MM.1S (cell line): ENCODE measurements at regions not wholly inside any gene's neighbourhood (a gene's known extent, or its start where the extent isn't known, plus 50 kb on each side); places are given as distances from the start of the nearest gene placed in this dataset.

Experiments
- DNase-seq: peaks from one replicate; pipeline ENCODE4 v3.0.0-alpha.2; 2015
- H2AFZ ChIP-seq: fragments of 300-600 bp; sonication (generic); 2 replicates; pipeline ENCODE4 v1.6.0; 2016; ENCODE audit warnings: antibody characterized with exemption, low read length
- H3F3A ChIP-seq: fragments of 300-600 bp; sonication (generic); 2 replicates; pipeline ENCODE4 v1.6.1; 2016; ENCODE audit warnings: mild to moderate bottlenecking, antibody characterized with exemption, low read length, moderate library complexity, mixed read lengths; ENCODE audit not compliant: insufficient read depth
- H3K27ac ChIP-seq: fragments of 300-600 bp; sonication (generic); 2 replicates; pipeline ENCODE4 v1.5.1; 2016; ENCODE audit warnings: mild to moderate bottlenecking, low read length
- H3K27me3 ChIP-seq: fragments of 300-600 bp; sonication (generic); replicated peaks from 2 replicates; pipeline ENCODE4 v1.6.0; 2016; ENCODE audit warnings: low read length; ENCODE audit not compliant: insufficient read depth
- H3K36me3 ChIP-seq: fragments of 300-600 bp; sonication (generic); replicated peaks from 2 replicates; pipeline ENCODE4 v1.6.1; 2016; ENCODE audit warnings: mild to moderate bottlenecking, low read length, mixed read lengths; ENCODE audit not compliant: insufficient read depth
- H3K4me1 ChIP-seq: fragments of 300-600 bp; sonication (generic); 2 replicates; pipeline ENCODE4 v1.6.1; 2016; ENCODE audit warnings: low read length, mixed read lengths
- H3K4me2 ChIP-seq: fragments of 300-600 bp; sonication (generic); 2 replicates; pipeline ENCODE4 v1.6.0; 2016; ENCODE audit warnings: low read depth, low read length
- H3K4me3 ChIP-seq: fragments of 300-600 bp; sonication (generic); 2 replicates; pipeline ENCODE4 v1.5.1; 2016; ENCODE audit warnings: low read length, mixed read lengths
- H3K79me2 ChIP-seq: fragments of 300-600 bp; sonication (generic); 2 replicates; pipeline ENCODE4 v1.6.1; 2016; ENCODE audit warnings: mixed run types, low read length, mixed read lengths
- H3K9ac ChIP-seq: fragments of 300-600 bp; sonication (generic); 2 replicates; pipeline ENCODE4 v1.6.1; 2016; ENCODE audit warnings: low read length, mixed read lengths
- H3K9me2 ChIP-seq: fragments of 300-600 bp; sonication (generic); replicated peaks from 2 replicates; pipeline ENCODE4 v1.6.1; 2016; ENCODE audit warnings: mild to moderate bottlenecking, low read length, mixed read lengths; ENCODE audit not compliant: insufficient read depth
- H3K9me3 ChIP-seq: fragments of 300-600 bp; sonication (generic); replicated peaks from 2 replicates; pipeline ENCODE4 v1.6.1; 2016; ENCODE audit warnings: mild to moderate bottlenecking, low read length, mixed read lengths; ENCODE audit not compliant: insufficient read depth
- H4K20me1 ChIP-seq: fragments of 300-600 bp; sonication (generic); 2 replicates; pipeline ENCODE4 v1.6.1; 2016; ENCODE audit warnings: mild to moderate bottlenecking, low read length, moderate library complexity, mixed read lengths; ENCODE audit not compliant: insufficient read depth
- EZH2 ChIP-seq: fragments of 300-600 bp; sonication (generic); optimal IDR thresholded peaks from 2 replicates; pipeline ENCODE3; 2017; ENCODE audit warnings: low read depth, mild to moderate bottlenecking, antibody characterized with exemption, low read length, mixed read lengths
- EZH2phosphoT487 ChIP-seq: fragments of 300-600 bp; sonication (generic); IDR thresholded peaks from 2 replicates; pipeline ENCODE4 v1.6.1; 2018; ENCODE audit warnings: antibody characterized with exemption, low read length
- TF ChIP-seq, protein P1 (sequence below): fragments of 300-600 bp; sonication (generic); IDR thresholded peaks from 2 replicates; pipeline ENCODE4 v1.5.1; 2016; ENCODE audit warnings: antibody characterized with exemption, low read length, mixed read lengths

DNA sequence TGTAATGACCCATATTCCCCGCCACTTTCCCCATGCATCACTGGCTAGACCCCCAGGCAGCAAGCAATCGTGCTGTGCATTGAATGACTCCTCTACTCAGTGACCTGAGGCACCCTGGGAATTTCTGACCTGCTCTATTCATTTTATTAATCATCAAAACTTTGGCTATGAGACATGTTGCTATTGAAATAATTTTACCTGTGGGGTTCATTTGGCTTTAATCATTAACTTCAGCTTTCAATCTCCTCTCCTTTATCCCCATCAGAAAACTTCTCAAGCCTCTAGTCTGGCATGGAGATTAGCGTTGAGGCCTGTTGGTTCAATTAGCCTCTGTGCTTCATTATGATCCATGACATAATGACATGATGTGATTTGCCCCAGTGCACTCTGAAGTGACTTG is 429.0 kb downstream of the ZNF608 start:
- H3K9ac ChIP-seq: no peak overlapping the region
- H3K9me2 ChIP-seq: no peaks in the 10 kb centered on the region
- H3K4me2 ChIP-seq: no peak overlapping the region
- TF ChIP-seq, protein P1, sequence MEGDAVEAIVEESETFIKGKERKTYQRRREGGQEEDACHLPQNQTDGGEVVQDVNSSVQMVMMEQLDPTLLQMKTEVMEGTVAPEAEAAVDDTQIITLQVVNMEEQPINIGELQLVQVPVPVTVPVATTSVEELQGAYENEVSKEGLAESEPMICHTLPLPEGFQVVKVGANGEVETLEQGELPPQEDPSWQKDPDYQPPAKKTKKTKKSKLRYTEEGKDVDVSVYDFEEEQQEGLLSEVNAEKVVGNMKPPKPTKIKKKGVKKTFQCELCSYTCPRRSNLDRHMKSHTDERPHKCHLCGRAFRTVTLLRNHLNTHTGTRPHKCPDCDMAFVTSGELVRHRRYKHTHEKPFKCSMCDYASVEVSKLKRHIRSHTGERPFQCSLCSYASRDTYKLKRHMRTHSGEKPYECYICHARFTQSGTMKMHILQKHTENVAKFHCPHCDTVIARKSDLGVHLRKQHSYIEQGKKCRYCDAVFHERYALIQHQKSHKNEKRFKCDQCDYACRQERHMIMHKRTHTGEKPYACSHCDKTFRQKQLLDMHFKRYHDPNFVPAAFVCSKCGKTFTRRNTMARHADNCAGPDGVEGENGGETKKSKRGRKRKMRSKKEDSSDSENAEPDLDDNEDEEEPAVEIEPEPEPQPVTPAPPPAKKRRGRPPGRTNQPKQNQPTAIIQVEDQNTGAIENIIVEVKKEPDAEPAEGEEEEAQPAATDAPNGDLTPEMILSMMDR: no peak
- TF ChIP-seq EZH2phosphoT487 (no peak), EZH2 (no peak)
- H3K4me3 ChIP-seq: no peak overlapping the region
- no peaks in the 10 kb centered on the region for H3K4me1 ChIP-seq
- DNase-seq: no peak
- no peaks in the 10 kb centered on the region for H4K20me1 ChIP-seq
- no peak overlapping the region for H2AFZ ChIP-seq
- H3K36me3 ChIP-seq: no peaks in the 10 kb centered on the region
- no peaks in the 10 kb centered on the region for H3F3A ChIP-seq
- H3K79me2 ChIP-seq: no peaks in the 10 kb centered on the region
- no peaks in the 10 kb centered on the region for H3K9me3 ChIP-seq
- no peaks in the 10 kb centered on the region for H3K27me3 ChIP-seq
- no peak overlapping the region for H3K27ac ChIP-seq

DNA sequence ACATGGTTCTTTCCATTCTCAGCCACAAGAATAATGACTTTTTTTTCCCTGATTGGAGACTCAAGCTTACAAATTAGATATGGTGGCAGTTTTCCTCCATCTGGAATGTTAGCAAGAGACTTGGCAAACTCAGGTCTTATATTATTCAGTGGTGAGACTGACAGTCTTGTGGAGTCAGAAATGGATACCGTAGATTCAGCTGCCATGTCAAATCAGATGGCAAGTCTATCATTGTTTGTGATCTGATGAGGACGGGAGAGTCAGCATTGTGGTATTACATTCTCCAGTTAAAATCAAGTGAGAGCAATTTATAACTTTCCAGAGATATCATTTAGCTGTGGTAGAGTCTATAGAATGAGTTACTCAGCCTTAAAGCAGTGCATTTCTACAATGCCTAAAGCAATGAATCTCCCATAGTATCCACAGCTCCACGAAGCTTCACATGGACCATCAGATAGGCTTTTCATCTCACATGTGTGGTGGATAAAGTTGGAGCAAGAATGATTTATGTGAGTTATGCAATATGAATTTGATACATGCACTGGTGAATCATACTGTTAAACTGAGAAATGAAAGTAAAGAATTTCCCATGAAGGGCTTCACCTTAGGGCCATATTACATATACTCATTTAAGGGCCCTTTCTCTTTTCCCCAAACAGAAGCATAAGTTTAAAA is 430.6 kb downstream of the ZNF608 start:
- H3K4me3 ChIP-seq: no peak overlapping the region
- no peaks in the 10 kb centered on the region for H3F3A ChIP-seq
- no peak overlapping the region for H2AFZ ChIP-seq
- no peak overlapping the region for H3K9ac ChIP-seq
- TF ChIP-seq EZH2phosphoT487 (no peak), EZH2 (no peak)
- TF ChIP-seq, protein P1: no peak
- H3K9me3 ChIP-seq: no peaks in the 10 kb centered on the region
- no peaks in the 10 kb centered on the region for H3K36me3 ChIP-seq
- no peaks in the 10 kb centered on the region for H3K9me2 ChIP-seq
- no peaks in the 10 kb centered on the region for H3K4me1 ChIP-seq
- H3K27me3 ChIP-seq: no peaks in the 10 kb centered on the region
- H3K27ac ChIP-seq: no peak overlapping the region
- DNase-seq: no peak
- no peaks in the 10 kb centered on the region for H3K79me2 ChIP-seq
- no peaks in the 10 kb centered on the region for H4K20me1 ChIP-seq
- no peak overlapping the region for H3K4me2 ChIP-seq

DNA sequence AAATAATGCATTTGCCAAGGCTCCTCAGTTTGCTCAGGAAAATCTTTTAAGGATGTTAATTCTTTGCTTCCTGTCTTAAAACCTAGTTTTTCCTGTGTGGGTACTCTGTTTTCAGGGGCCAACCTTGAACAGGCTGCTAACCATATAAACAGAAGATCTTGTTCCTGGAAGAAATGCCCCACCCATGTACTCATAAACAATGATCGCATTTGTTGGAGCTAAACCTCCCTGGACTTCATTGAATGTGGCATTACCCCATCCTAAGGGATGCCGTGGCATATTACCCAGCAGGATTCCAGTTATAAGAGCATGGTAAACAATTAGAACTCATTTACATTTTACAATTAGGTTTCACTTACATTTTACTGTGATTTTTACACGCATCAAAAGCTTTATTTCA is 436.0 kb downstream of the ZNF608 start:
- no peak overlapping the region for H3K9ac ChIP-seq
- H3F3A ChIP-seq: no peaks in the 10 kb centered on the region
- H3K36me3 ChIP-seq: no peaks in the 10 kb centered on the region
- no peak for DNase-seq
- no peaks in the 10 kb centered on the region for H3K4me1 ChIP-seq
- no peak overlapping the region for H3K4me2 ChIP-seq
- H2AFZ ChIP-seq: no peak overlapping the region
- no peaks in the 10 kb centered on the region for H3K79me2 ChIP-seq
- H3K27ac ChIP-seq: no peak overlapping the region
- TF ChIP-seq EZH2phosphoT487 (no peak), EZH2 (no peak)
- TF ChIP-seq, protein P1: no peak
- no peaks in the 10 kb centered on the region for H3K9me3 ChIP-seq
- no peaks in the 10 kb centered on the region for H4K20me1 ChIP-seq
- H3K4me3 ChIP-seq: no peak overlapping the region
- no peaks in the 10 kb centered on the region for H3K27me3 ChIP-seq
- H3K9me2 ChIP-seq: no peaks in the 10 kb centered on the region
